AG10803 (cell line): ENCODE measurements at regions not wholly inside any gene's neighbourhood (a gene's known extent, or its start where the extent isn't known, plus 50 kb on each side); places are given as distances from the start of the nearest gene placed in this dataset.

ENCODE experiments used
- DNase-seq: peaks from one replicate; pipeline ENCODE4 v3.0.0; 2010; ENCODE audit warnings: low read depth
- H3K4me3 ChIP-seq: 2 replicates; pipeline ENCODE4 v1.5.1; 2011; ENCODE audit warnings: mild to moderate bottlenecking, low read length, control low read depth
- CTCF ChIP-seq: conservative IDR thresholded peaks from 2 replicates; pipeline ENCODE4 v1.5.1; 2011; ENCODE audit warnings: mild to moderate bottlenecking, low read length, control low read depth, inconsistent platforms

- no peak for DNase-seq
- TF ChIP-seq CTCF: no peak
- H3K4me3 ChIP-seq: no peak overlapping the region
These were observed 123.1 kb upstream of the KCNJ6 start for GRCh38 chr21:38039369-38039768.

GRCh38 chr21:38039841-38040240 lies 123.6 kb upstream of the KCNJ6 start:
- no peak for DNase-seq
- TF ChIP-seq CTCF: no peak
- H3K4me3 ChIP-seq: no peak overlapping the region

GRCh38 chr21:38041493-38041892 lies 125.2 kb upstream of the KCNJ6 start:
- H3K4me3 ChIP-seq: no peak overlapping the region
- no peak for DNase-seq
- TF ChIP-seq CTCF: no peak

- no peak overlapping the region for H3K4me3 ChIP-seq
- no peak for DNase-seq
- TF ChIP-seq CTCF: no peak
These were observed 126.0 kb upstream of the KCNJ6 start for GRCh38 chr21:38042246-38042645.

GRCh38 chr21:38048167-38048566 lies 131.9 kb upstream of the KCNJ6 start:
- no peak overlapping the region for H3K4me3 ChIP-seq
- TF ChIP-seq CTCF: no peak
- DNase-seq: no peak

GRCh38 chr21:38054334-38054733 lies 138.1 kb upstream of the KCNJ6 start:
- no peak for DNase-seq
- no peak for TF ChIP-seq CTCF
- H3K4me3 ChIP-seq: no peak overlapping the region

- TF ChIP-seq CTCF: no peak
- no peak overlapping the region for H3K4me3 ChIP-seq
- DNase-seq: no peak
These were observed 140.2 kb upstream of the KCNJ6 start for GRCh38 chr21:38056481-38056880.
